Common myeloid progenitor, CD34-positive (primary cell): ENCODE measurements at regions not wholly inside any gene's neighbourhood (a gene's known extent, or its start where the extent isn't known, plus 50 kb on each side); places are given as distances from the start of the nearest gene placed in this dataset.

Source experiments
- CTCF ChIA-PET: fragments of 350-600 bp; sonication (Branson Sonifier 250); formaldehyde crosslinking; loops from one replicate; lab custom pipeline; 2021; ENCODE audit warnings: antibody characterized with exemption; lab: Charles Lee
- POLR2A ChIA-PET: fragments of 350-600 bp; sonication (Branson Sonifier 250); formaldehyde crosslinking; loops from one replicate; lab custom pipeline; 2021; ENCODE audit warnings: antibody characterized with exemption; lab: Charles Lee
- DNase-seq, 3 donors: peaks; one replicate each; pipeline versions ENCODE4 v3.0.0 to v3.0.0-alpha.2; 2013
- H3K27ac ChIP-seq, 2 experiments: 1 replicate in 1 of 2; 2 replicates in 1 of 2; pipeline ENCODE4 v1.7.0; 2013; ENCODE audit warnings: inconsistent platforms in 2 of 2, low read length in 2 of 2, mild to moderate bottlenecking in 2 of 2, low read depth in 1 of 2, moderate library complexity in 1 of 2; ENCODE audit not compliant: severe bottlenecking in 2 of 2, insufficient read depth in 1 of 2, poor library complexity in 1 of 2
- H3K27me3 ChIP-seq, 5 experiments: replicated peaks in 2 of 5; 1 replicate in 3 of 5; 2 replicates in 2 of 5; pipeline versions ENCODE4 v1.6.1 to v1.7.0; 2013; ENCODE audit warnings: low read length in 4 of 5, mild to moderate bottlenecking in 2 of 5, moderate library complexity in 2 of 5, inconsistent platforms in 1 of 5; ENCODE audit not compliant: insufficient read depth in 5 of 5, control insufficient read depth in 4 of 5
- H3K36me3 ChIP-seq, 4 experiments: 1 replicate in 2 of 4; 2 replicates in 2 of 4; pipeline versions ENCODE4 v1.6.1 to v1.7.0; 2013; ENCODE audit warnings: low read length in 3 of 4, control low read depth in 1 of 4, mild to moderate bottlenecking in 1 of 4; ENCODE audit not compliant: control insufficient read depth in 4 of 4, insufficient read depth in 4 of 4
- H3K4me1 ChIP-seq, 4 experiments: 1 replicate in 3 of 4; 2 replicates in 1 of 4; pipeline versions ENCODE4 v1.6.1 to v1.7.1; 2013; ENCODE audit warnings: low read length in 3 of 4, mild to moderate bottlenecking in 3 of 4, control low read depth in 1 of 4, inconsistent platforms in 1 of 4, moderate library complexity in 1 of 4; ENCODE audit not compliant: control insufficient read depth in 4 of 4, insufficient read depth in 4 of 4; ENCODE audit errors: control extremely low read depth in 1 of 4
- H3K4me3 ChIP-seq, 7 experiments: 1 replicate in 4 of 7; 2 replicates in 3 of 7; pipeline versions ENCODE4 v1.5.1 to v1.7.0; 2013; ENCODE audit warnings: mild to moderate bottlenecking in 7 of 7, low read length in 6 of 7, moderate library complexity in 6 of 7, inconsistent platforms in 2 of 7, low read depth in 2 of 7, control low read depth in 1 of 7; ENCODE audit not compliant: insufficient read depth in 4 of 7, control insufficient read depth in 1 of 7; ENCODE audit errors: extremely low read depth in 1 of 7
- H3K9me3 ChIP-seq, 5 experiments: 1 replicate in 4 of 5; 2 replicates in 1 of 5; pipeline versions ENCODE4 v1.6.1 to v1.7.1; 2013; ENCODE audit warnings: low read length in 4 of 5, mild to moderate bottlenecking in 2 of 5, inconsistent platforms in 1 of 5, low read depth in 1 of 5, moderate library complexity in 1 of 5; ENCODE audit not compliant: control insufficient read depth in 4 of 5, insufficient read depth in 2 of 5; ENCODE audit errors: control extremely low read depth in 1 of 5
- WGBS: methylation state at CpG from one replicate; pipeline ENCODE4 v1.1.5; 2013; ENCODE audit not compliant: insufficient coverage; 5-methylcytosine and 5-hydroxymethylcytosine counted together

GRCh38 chr10:111474786-111475185 lies 398.0 kb downstream of the ADRA2A start:
- no peak overlapping the region for H3K4me3 ChIP-seq
- H3K4me1 ChIP-seq: no peaks in the 10 kb centered on the region
- WGBS: 100% methylated on average over 1 of the region's 4 CpGs
- H3K9me3 ChIP-seq: no peaks in the 10 kb centered on the region
- no peak for DNase-seq
- no peaks in the 10 kb centered on the region for H3K36me3 ChIP-seq
- peaks cover 0 to 2% (median 0%) of the 10 kb centered on the region in 5 experiments for H3K27me3 ChIP-seq
- H3K27ac ChIP-seq: no peak overlapping the region
- POLR2A ChIA-PET: no interaction called here
- CTCF ChIA-PET: no interaction called here

GRCh38 chr10:111475720-111476119 lies 398.9 kb downstream of the ADRA2A start:
- WGBS: 67% methylated on average over 2 of the region's 4 CpGs
- CTCF ChIA-PET: interaction anchor here (1.0 kb wide), 1 partner anchor 123 kb away, joined by 3 read pairs; no protein-coding TSS in a partner anchor
- no peak overlapping the region for H3K4me3 ChIP-seq
- H3K36me3 ChIP-seq: no peaks in the 10 kb centered on the region
- no peaks in the 10 kb centered on the region for H3K4me1 ChIP-seq
- no peak for DNase-seq
- POLR2A ChIA-PET: no interaction called here
- H3K27me3 ChIP-seq: peaks cover 0 to 2% (median 0%) of the 10 kb centered on the region in 5 experiments
- H3K9me3 ChIP-seq: no peaks in the 10 kb centered on the region
- no peak overlapping the region for H3K27ac ChIP-seq

GRCh38 chr10:111478651-111479050 lies 401.8 kb downstream of the ADRA2A start:
- DNase-seq: no peak
- no peaks in the 10 kb centered on the region for H3K9me3 ChIP-seq
- no peaks in the 10 kb centered on the region for H3K4me1 ChIP-seq
- WGBS: 94% methylated on average over 2 of the region's 3 CpGs
- no peak overlapping the region for H3K4me3 ChIP-seq
- peaks cover 0 to 2% (median 0%) of the 10 kb centered on the region in 5 experiments for H3K27me3 ChIP-seq
- POLR2A ChIA-PET: no interaction called here
- CTCF ChIA-PET: no interaction called here
- H3K36me3 ChIP-seq: no peaks in the 10 kb centered on the region
- H3K27ac ChIP-seq: no peak overlapping the region

GRCh38 chr10:111479966-111480365 lies 403.1 kb downstream of the ADRA2A start:
- Histone ChIP-seq H3K4me3 (no peak overlapping the region), H3K27ac (no peak overlapping the region), H3K27me3 (peaks cover 0 to 1% (median 0%) of the 10 kb centered on the region in 5 experiments), H3K9me3 (no peaks in the 10 kb centered on the region), H3K36me3 (no peaks in the 10 kb centered on the region), H3K4me1 (no peaks in the 10 kb centered on the region)
- ChIA-PET CTCF (no interaction called here), POLR2A (no interaction called here)
- no peak for DNase-seq
- WGBS: 100% methylated on average over 2 of the region's 2 CpGs

- no peak overlapping the region for H3K4me3 ChIP-seq
- POLR2A ChIA-PET: interaction anchor here (0.5 kb wide), 1 partner anchor 8 kb away, joined by 3 read pairs; no protein-coding TSS in a partner anchor
- 86% methylated on average over 4 of the region's 5 CpGs for WGBS
- DNase-seq: peak in 1 of 3 donors; percentile 1
- no peaks in the 10 kb centered on the region for H3K9me3 ChIP-seq
- CTCF ChIA-PET: no interaction called here
- no peaks in the 10 kb centered on the region for H3K36me3 ChIP-seq
- H3K4me1 ChIP-seq: no peaks in the 10 kb centered on the region
- no peaks in the 10 kb centered on the region for H3K27me3 ChIP-seq
- H3K27ac ChIP-seq: no peak overlapping the region
These were observed 404.5 kb downstream of the ADRA2A start for GRCh38 chr10:111481261-111481826.

- H3K27ac ChIP-seq: no peak overlapping the region
- H3K36me3 ChIP-seq: no peaks in the 10 kb centered on the region
- 94% methylated on average over 2 of the region's 2 CpGs for WGBS
- ChIA-PET POLR2A (interaction anchor here (0.5 kb wide), 1 partner anchor 9 kb away, joined by 3 read pairs; no protein-coding TSS in a partner anchor), CTCF (no interaction called here)
- H3K4me3 ChIP-seq: no peak overlapping the region
- no peaks in the 10 kb centered on the region for H3K9me3 ChIP-seq
- no peaks in the 10 kb centered on the region for H3K4me1 ChIP-seq
- H3K27me3 ChIP-seq: no peaks in the 10 kb centered on the region
- DNase-seq: no peak
These were observed 405.0 kb downstream of the ADRA2A start for GRCh38 chr10:111481866-111482265.

- POLR2A ChIA-PET: no interaction called here
- CTCF ChIA-PET: no interaction called here
- H3K27me3 ChIP-seq: no peaks in the 10 kb centered on the region
These were observed 405.9 kb downstream of the ADRA2A start for GRCh38 chr10:111482621-111483216.

More at GRCh38 chr10:111482621-111483216, 405.9 kb downstream of the ADRA2A start:
- Histone ChIP-seq H3K36me3 (no peaks in the 10 kb centered on the region), H3K9me3 (peaks cover 0 to under 1% (median 0%) of the 10 kb centered on the region in 5 experiments), H3K4me3 (no peak overlapping the region), H3K27ac (no peak overlapping the region), H3K4me1 (no peaks in the 10 kb centered on the region)
- DNase-seq: no peak
- WGBS: 92% methylated on average over 3 of the region's 5 CpGs
